Ishikawa (cell line): ENCODE measurements at regions not wholly inside any gene's neighbourhood (a gene's known extent, or its start where the extent isn't known, plus 50 kb on each side); places are given as distances from the start of the nearest gene placed in this dataset.

ENCODE experiments used
- CEBPB ChIP-seq: IDR thresholded peaks from 2 replicates; pipeline ENCODE4 v1.6.1; 2012
- CREB1 ChIP-seq: IDR thresholded peaks from 2 replicates; pipeline ENCODE4 v1.6.1; 2012; ENCODE audit warnings: low read depth
- EGR1 ChIP-seq: IDR thresholded peaks from 2 replicates; pipeline ENCODE4 v1.6.1; 2012
- EP300 ChIP-seq: IDR thresholded peaks from 2 replicates; pipeline ENCODE4 v1.6.1; 2012; ENCODE audit warnings: borderline replicate concordance
- FOXM1 ChIP-seq: IDR thresholded peaks from 2 replicates; pipeline ENCODE4 v1.6.1; 2012; ENCODE audit warnings: low read depth, borderline replicate concordance
- NFIC ChIP-seq: IDR thresholded peaks from 2 replicates; pipeline ENCODE4 v1.6.1; 2012
- RAD21 ChIP-seq: IDR thresholded peaks from 2 replicates; pipeline ENCODE4 v1.6.1; 2012; ENCODE audit warnings: low read depth
- REST ChIP-seq: IDR thresholded peaks from 2 replicates; pipeline ENCODE4 v1.6.1; 2012; ENCODE audit warnings: low read depth, mild to moderate bottlenecking
- TAF1 ChIP-seq: IDR thresholded peaks from 2 replicates; pipeline ENCODE4 v1.6.1; 2012; ENCODE audit warnings: low read depth, mild to moderate bottlenecking
- TCF12 ChIP-seq: IDR thresholded peaks from 2 replicates; pipeline ENCODE4 v1.6.1; 2012; ENCODE audit warnings: low read depth
- TEAD4 ChIP-seq: IDR thresholded peaks from 2 replicates; pipeline ENCODE4 v1.6.1; 2012
- YY1 ChIP-seq: IDR thresholded peaks from 2 replicates; pipeline ENCODE4 v1.6.1; 2012; ENCODE audit warnings: low read depth
- ZBTB7A ChIP-seq: IDR thresholded peaks from 2 replicates; pipeline ENCODE4 v1.6.1; 2012; ENCODE audit warnings: low read depth
- TF ChIP-seq, protein P1 (sequence below): IDR thresholded peaks from 2 replicates; pipeline ENCODE4 v1.6.1; 2012
- TF ChIP-seq, protein P2 (sequence below): IDR thresholded peaks from 2 replicates; pipeline ENCODE4 v1.6.1; 2012

DNA sequence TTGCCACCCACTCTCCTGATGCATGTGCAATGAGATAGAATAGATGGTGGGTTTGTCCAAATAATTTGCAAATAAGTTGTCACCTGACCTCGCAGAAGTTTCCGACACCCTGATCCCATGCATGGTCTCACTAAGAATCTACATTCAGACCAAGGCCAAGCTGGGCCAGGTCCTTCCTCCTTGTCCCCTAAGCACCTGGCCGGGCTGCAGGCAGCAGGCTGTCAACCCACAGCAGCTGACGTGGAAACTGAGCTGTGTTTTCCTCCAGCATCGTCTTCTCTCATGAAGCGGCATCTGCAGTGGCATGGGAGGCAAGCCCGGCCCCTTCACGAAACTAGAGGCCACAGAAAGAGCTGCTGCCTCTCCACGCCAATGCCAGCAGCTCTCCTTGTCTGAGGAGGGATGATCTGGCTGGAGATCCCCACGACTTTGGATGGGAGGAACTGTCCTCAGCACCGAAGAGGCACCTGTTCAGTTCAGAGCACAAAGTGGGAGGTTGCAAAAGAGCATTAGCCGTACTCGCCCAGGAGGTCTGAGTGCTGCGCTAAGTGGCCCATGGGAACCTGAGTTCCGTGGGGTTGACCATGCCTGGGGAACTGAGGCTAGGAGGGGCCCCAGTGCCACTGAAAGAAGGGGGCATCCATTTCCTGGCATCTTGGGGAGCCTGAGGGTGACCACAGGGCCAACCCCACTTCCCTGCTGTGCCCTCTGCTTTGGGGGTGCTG, 110.5 kb upstream of the INSIG1 start:
- no peak for TF ChIP-seq TEAD4
- TF ChIP-seq CEBPB: no peak
- TF ChIP-seq, protein P1, sequence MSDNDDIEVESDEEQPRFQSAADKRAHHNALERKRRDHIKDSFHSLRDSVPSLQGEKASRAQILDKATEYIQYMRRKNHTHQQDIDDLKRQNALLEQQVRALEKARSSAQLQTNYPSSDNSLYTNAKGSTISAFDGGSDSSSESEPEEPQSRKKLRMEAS: no peak
- no peak for TF ChIP-seq EGR1
- TF ChIP-seq TCF12: no peak
- no peak for TF ChIP-seq TAF1
- no peak for TF ChIP-seq YY1
- no peak for TF ChIP-seq CREB1
- TF ChIP-seq EP300: no peak
- no peak for TF ChIP-seq REST
- TF ChIP-seq, protein P2, sequence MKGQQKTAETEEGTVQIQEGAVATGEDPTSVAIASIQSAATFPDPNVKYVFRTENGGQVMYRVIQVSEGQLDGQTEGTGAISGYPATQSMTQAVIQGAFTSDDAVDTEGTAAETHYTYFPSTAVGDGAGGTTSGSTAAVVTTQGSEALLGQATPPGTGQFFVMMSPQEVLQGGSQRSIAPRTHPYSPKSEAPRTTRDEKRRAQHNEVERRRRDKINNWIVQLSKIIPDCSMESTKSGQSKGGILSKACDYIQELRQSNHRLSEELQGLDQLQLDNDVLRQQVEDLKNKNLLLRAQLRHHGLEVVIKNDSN: no peak
- TF ChIP-seq ZBTB7A: no peak
- TF ChIP-seq FOXM1: no peak

DNA sequence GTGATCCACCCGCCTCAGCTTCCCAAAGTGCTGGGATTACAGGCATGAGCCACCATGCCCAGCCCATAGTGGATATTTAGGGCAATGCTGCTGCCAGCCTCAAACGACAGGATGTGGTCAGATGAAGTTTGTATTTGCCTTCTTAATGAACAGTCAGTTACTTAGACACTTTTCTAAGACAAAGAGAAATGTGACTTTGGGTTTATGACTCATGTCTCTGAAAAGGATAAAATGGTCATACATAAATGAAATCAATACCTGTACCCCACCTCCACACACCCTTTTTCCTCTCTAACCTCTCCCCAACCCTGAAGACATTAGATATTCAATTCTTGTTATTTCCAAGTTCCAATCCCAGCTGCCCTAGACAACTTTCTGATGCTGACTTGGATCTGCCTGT, 109.3 kb upstream of the INSIG1 start:
- TF ChIP-seq, protein P1: no peak
- TF ChIP-seq TCF12: no peak
- no peak for TF ChIP-seq CEBPB
- TF ChIP-seq REST: no peak
- no peak for TF ChIP-seq FOXM1
- no peak for TF ChIP-seq CREB1
- TF ChIP-seq NFIC: no peak
- no peak for TF ChIP-seq TAF1
- no peak for TF ChIP-seq TEAD4
- no peak for TF ChIP-seq EP300

DNA sequence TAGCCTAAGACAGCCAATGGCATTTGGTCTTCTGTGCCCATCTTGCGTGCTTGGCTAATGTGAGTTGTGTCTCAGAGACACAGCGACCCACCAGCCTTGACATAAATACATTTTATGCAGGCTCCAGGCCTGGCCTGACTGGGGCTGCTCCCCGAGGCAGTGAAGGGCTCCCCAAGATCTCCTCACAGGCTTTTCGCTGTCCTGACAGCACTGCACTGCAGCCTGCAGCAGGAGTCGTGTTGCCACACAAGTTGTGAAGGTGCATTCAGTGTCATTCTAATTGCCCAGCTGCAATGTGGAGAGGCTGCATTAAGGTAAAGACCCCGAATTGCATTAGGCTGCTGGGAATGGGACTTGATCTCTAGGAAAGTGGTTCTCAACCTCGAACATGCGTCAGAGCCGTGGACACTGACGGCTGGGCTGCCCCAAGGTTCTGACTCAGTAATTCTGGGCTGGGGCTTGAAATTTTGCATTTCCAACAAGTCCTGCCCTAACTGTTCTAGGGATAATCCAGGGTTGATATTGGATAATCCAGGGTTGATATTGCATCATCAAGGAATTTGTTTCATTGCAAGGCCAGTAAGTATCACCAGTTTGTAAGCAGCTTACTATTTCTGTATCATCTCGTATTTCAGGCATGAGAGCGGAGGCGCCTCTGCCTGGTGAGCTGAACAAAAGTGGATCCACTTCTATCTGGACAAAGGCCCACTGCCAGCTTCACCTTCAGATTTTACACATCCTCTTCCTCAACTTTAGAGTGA, 108.7 kb upstream of the INSIG1 start:
- TF ChIP-seq RAD21 (no peak), ZBTB7A (no peak), TCF12 (no peak), CREB1 (no peak), TAF1 (no peak), CEBPB (0 out of 2 replicates have a peak, but pooled peaks have one; percentile 31)
- TF ChIP-seq, protein P1: no peak

GRCh38 chr7:155189590-155189989, 108.1 kb upstream of the INSIG1 start:
- TF ChIP-seq REST: no peak
- TF ChIP-seq YY1: no peak
- no peak for TF ChIP-seq NFIC
- TF ChIP-seq TEAD4: no peak
- no peak for TF ChIP-seq FOXM1
- no peak for TF ChIP-seq EP300
- TF ChIP-seq ZBTB7A: no peak
- no peak for TF ChIP-seq EGR1
- TF ChIP-seq, protein P1: no peak
- no peak for TF ChIP-seq TAF1
- no peak for TF ChIP-seq CREB1
- TF ChIP-seq, protein P2: no peak
- no peak for TF ChIP-seq RAD21
- no peak for TF ChIP-seq CEBPB
- TF ChIP-seq TCF12: no peak
